ENCODE measurements at regions not wholly inside any gene's neighbourhood (a gene's known extent, or its start where the extent isn't known, plus 50 kb on each side); places are given as distances from the start of the nearest gene placed in this dataset.

DNA sequence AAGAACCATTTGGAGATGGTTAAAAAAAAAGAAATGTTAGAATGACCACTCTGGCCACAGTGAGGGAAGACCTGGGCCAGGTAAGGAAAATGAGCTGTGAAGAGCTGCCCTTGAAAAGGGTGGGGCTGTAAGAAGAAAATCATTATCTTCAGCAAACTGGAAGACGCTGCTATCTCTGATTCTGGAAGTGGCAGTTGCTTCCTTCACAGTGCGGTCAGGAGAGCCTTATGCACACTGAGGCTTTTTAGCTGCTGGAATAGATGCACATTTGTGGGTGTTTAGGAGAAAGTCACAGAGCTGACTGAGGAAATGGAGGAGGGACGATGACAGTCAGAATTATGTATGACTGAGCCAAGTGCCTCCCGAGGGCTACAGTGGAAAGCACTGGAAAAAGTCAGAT, 91.6 kb downstream of the TBX19 start:
- Histone ChIP-seq H3K4me2 (no peak overlapping the region), H3K9me2 (ENCODE audit: insufficient read depth) (no peaks in the 10 kb centered on the region), H3K36me3 (ENCODE audit: low read depth) (no peaks in the 10 kb centered on the region), H3K79me2 (ENCODE audit: low read depth) (no peaks in the 10 kb centered on the region), H3K4me3 (no peak overlapping the region), H3K27me3 (ENCODE audit: insufficient read depth, low read depth) (no peaks in the 10 kb centered on the region), H2AFZ (no peak overlapping the region), H3K9me3 (ENCODE audit: insufficient read depth, low read depth) (no peaks in the 10 kb centered on the region), H3K27ac (no peak overlapping the region), H3K4me1 (replicated peaks; ENCODE audit: insufficient read depth) (peaks cover 8% of the 10 kb centered on the region; the same call in 1 of the 2 replicates), H3F3A (ENCODE audit: insufficient read depth, low read depth) (peaks cover 5% of the 10 kb centered on the region; the same call in 1 of the 2 replicates), H4K20me1 (ENCODE audit: insufficient read depth) (no peaks in the 10 kb centered on the region)
- intact Hi-C loops (cut with micrococcal nuclease; ENCODE audit: unreplicated experiment), result no loop called here
- TF ChIP-seq, protein P1, sequence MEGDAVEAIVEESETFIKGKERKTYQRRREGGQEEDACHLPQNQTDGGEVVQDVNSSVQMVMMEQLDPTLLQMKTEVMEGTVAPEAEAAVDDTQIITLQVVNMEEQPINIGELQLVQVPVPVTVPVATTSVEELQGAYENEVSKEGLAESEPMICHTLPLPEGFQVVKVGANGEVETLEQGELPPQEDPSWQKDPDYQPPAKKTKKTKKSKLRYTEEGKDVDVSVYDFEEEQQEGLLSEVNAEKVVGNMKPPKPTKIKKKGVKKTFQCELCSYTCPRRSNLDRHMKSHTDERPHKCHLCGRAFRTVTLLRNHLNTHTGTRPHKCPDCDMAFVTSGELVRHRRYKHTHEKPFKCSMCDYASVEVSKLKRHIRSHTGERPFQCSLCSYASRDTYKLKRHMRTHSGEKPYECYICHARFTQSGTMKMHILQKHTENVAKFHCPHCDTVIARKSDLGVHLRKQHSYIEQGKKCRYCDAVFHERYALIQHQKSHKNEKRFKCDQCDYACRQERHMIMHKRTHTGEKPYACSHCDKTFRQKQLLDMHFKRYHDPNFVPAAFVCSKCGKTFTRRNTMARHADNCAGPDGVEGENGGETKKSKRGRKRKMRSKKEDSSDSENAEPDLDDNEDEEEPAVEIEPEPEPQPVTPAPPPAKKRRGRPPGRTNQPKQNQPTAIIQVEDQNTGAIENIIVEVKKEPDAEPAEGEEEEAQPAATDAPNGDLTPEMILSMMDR (conservative IDR thresholded peaks at IDR 0.05), result no peak
- TF ChIP-seq EZH2 (IDR thresholded peaks at IDR 0.05; ENCODE audit: low read depth), result no peak
- POLR2A ChIA-PET (ENCODE audit: unreplicated experiment), result no interaction called here
- DNase-seq, result no peak
- no TSS peak for BruUV-seq (replicated peaks)
- CTCF ChIA-PET, result no interaction called here

DNA sequence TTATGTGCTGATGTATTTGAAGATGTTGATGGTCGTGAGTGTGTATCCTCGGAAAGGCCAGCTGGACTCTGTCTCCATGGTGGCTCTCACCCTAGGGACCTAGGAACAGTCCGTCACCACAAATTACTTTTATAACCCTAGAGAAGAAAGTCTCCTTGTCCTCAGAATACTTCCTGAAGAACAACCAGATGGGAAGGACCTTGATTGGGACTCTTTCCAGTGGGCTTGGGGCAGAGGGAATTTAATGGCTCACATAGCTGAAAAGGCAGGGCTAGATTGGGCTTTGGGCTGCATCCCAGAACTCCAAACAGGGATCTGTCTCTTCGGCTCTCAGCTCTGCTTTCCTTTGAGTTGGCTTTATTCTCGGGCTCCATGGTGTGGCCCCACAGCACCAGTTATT, 90.8 kb downstream of the TBX19 start:
- no TSS peak for BruUV-seq (replicated peaks)
- intact Hi-C loops (cut with micrococcal nuclease; ENCODE audit: unreplicated experiment), result no loop called here
- Histone ChIP-seq H3K79me2 (ENCODE audit: low read depth) (no peaks in the 10 kb centered on the region), H3K4me1 (replicated peaks; ENCODE audit: insufficient read depth) (peaks cover 8% of the 10 kb centered on the region; the same call in 1 of the 2 replicates), H3K4me2 (no peak overlapping the region), H3K9me3 (ENCODE audit: insufficient read depth, low read depth) (no peaks in the 10 kb centered on the region), H3K36me3 (ENCODE audit: low read depth) (no peaks in the 10 kb centered on the region), H3K27me3 (ENCODE audit: insufficient read depth, low read depth) (no peaks in the 10 kb centered on the region), H2AFZ (no peak overlapping the region), H3K4me3 (no peak overlapping the region), H3K27ac (no peak overlapping the region), H3K9me2 (ENCODE audit: insufficient read depth) (no peaks in the 10 kb centered on the region), H4K20me1 (ENCODE audit: insufficient read depth) (no peaks in the 10 kb centered on the region), H3F3A (ENCODE audit: insufficient read depth, low read depth) (peaks cover 5% of the 10 kb centered on the region; the same call in 1 of the 2 replicates)
- ChIA-PET POLR2A (ENCODE audit: unreplicated experiment) (interaction anchor here (0.6 kb wide), 1 partner anchor 24 kb away, joined by 3 read pairs; no protein-coding TSS in a partner anchor), CTCF (no interaction called here)
- no peak for DNase-seq
- TF ChIP-seq, protein P1 (conservative IDR thresholded peaks at IDR 0.05), result no peak
- no peak for TF ChIP-seq EZH2 (IDR thresholded peaks at IDR 0.05; ENCODE audit: low read depth)

DNA sequence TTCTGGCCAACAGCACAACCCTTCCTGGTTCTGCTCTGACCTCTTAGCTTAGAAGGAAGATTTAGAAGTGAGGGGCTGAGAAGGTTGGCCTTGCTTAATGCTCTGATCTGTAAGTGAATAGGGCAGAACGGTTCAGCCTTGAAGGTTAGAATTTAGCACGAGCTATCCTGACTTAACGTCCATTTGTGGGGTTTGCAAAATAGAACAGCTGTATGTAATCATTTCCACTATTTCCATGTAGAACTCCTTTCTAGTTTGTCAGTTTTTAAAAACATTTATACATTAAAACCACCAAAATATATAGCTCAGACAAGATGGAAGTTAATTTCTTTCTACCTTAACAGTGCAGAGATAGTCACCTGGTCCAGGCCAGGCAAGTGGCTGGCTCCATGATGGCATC, 89.9 kb downstream of the TBX19 start:
- H2AFZ ChIP-seq, result no peak overlapping the region
- H3K4me1 ChIP-seq (replicated peaks; ENCODE audit: insufficient read depth), result peaks cover 8% of the 10 kb centered on the region; the same call in 1 of the 2 replicates
- no peak overlapping the region for H3K27ac ChIP-seq
- no peaks in the 10 kb centered on the region for H3K36me3 ChIP-seq (ENCODE audit: low read depth)
- no peak overlapping the region for H3K4me3 ChIP-seq
- DNase-seq, result no peak
- TF ChIP-seq, protein P1 (conservative IDR thresholded peaks at IDR 0.05), result no peak
- TF ChIP-seq EZH2 (IDR thresholded peaks at IDR 0.05; ENCODE audit: low read depth), result no peak
- intact Hi-C loops (cut with micrococcal nuclease; ENCODE audit: unreplicated experiment), result no loop called here
- no peaks in the 10 kb centered on the region for H3K79me2 ChIP-seq (ENCODE audit: low read depth)
- no peaks in the 10 kb centered on the region for H3K27me3 ChIP-seq (ENCODE audit: insufficient read depth, low read depth)
- no peaks in the 10 kb centered on the region for H3K9me3 ChIP-seq (ENCODE audit: insufficient read depth, low read depth)
- BruUV-seq (replicated peaks), result no TSS peak
- H4K20me1 ChIP-seq (ENCODE audit: insufficient read depth), result no peaks in the 10 kb centered on the region
- no peaks in the 10 kb centered on the region for H3K9me2 ChIP-seq (ENCODE audit: insufficient read depth)
- ChIA-PET CTCF (no interaction called here), POLR2A (ENCODE audit: unreplicated experiment) (no interaction called here)
- peaks cover 5% of the 10 kb centered on the region; the same call in 1 of the 2 replicates for H3F3A ChIP-seq (ENCODE audit: insufficient read depth, low read depth)
- no peak overlapping the region for H3K4me2 ChIP-seq

Data from PC-9 (cell line).